ENCODE measurements at regions not wholly inside any gene's neighbourhood (a gene's known extent, or its start where the extent isn't known, plus 50 kb on each side); places are given as distances from the start of the nearest gene placed in this dataset.

GRCh38 chr12:108440736-108441135 lies 74.3 kb upstream of the FICD start:
- intact Hi-C loops (cut with DNase I), result no loop called here
- 55 to 63% methylated on average over 2 of the region's 2 CpGs for WGBS, 2 donors

GRCh38 chr12:108438667-108439066 lies 76.4 kb upstream of the FICD start:
- ATAC-seq, result no peak
- no peaks in the 10 kb centered on the region for H3K9me3 ChIP-seq
- no peak for DNase-seq
- TF ChIP-seq CTCF (IDR thresholded peaks at IDR 0.05), result no peak
- no peaks in the 10 kb centered on the region for H3K4me1 ChIP-seq
- no peak overlapping the region for H3K4me3 ChIP-seq
- WGBS, 2 donors, result 42 to 67% methylated on average over 1 of the region's 1 CpG
- H3K27me3 ChIP-seq, result peaks cover 0 to 3% (median 0%) of the 10 kb centered on the region in 4 donors
- no peak overlapping the region for H3K27ac ChIP-seq
- H3K36me3 ChIP-seq, result no peaks in the 10 kb centered on the region
- intact Hi-C loops (cut with DNase I), result no loop called here
- FAIRE-seq, result no peak

More at GRCh38 chr12:108440736-108441135, 74.3 kb upstream of the FICD start:
- H3K27me3 ChIP-seq, result peaks cover 0 to 3% (median 0%) of the 10 kb centered on the region in 4 donors
- FAIRE-seq (no peak), DNase-seq (no peak), ATAC-seq (no peak)
- H3K4me1 ChIP-seq, result no peaks in the 10 kb centered on the region
- no peaks in the 10 kb centered on the region for H3K36me3 ChIP-seq
- no peak for TF ChIP-seq CTCF (IDR thresholded peaks at IDR 0.05)
- no peak overlapping the region for H3K27ac ChIP-seq
- H3K9me3 ChIP-seq, result no peaks in the 10 kb centered on the region
- H3K4me3 ChIP-seq, result no peak overlapping the region

DNA sequence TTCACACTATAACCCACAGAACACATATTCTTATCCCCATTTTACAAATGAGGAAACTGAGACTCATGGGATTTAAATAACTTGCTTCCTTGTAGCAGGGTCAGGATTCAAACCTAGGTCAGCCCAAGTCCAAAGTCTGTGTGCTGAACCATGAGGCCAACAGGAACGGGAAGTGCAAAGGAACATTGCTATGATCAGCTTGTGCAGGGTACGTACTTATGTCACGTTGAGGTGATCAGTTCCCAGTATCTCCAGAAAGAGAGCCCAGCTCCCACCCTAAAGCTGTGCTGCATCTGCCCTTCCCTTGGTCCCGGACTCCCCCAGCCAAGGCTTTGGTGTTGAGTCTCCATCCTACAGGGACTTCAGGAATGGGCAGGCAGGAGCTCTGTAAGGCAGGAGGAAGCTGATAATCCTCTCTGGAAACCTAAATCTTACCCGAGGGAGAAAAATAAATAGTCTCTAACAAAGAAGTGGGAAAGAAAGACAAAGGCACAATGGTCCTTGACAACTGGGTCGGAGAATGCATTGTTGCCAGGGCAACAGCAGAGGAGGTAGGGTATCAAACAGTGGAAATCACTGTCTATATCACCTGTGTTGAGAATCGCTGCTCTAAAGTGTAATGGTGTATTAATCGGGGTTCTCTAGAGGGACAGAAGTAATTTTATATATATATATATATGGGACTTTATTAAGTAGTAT lies 82.5 kb upstream of the FICD start:
- intact Hi-C loops (cut with DNase I), result no loop called here
- no peaks in the 10 kb centered on the region for H3K9me3 ChIP-seq

DNA sequence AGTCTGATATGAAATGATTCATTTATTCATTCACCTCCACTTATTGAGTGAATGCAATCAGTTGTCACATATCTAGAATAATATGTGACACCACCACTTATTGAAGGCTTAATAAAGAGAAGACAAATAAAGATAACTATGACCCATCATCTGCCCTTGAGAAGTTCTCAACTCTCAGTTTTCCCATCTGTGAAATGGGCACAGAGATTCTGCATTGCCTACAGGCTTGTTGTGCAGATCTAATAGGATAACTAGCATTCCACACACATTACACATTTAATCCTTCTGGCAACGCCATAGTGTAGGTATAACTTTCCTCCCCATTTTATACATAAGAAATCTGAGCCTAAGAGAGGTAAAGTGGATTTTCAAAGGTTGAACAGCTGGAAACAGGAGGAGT lies 84.2 kb upstream of the FICD start:
- TF ChIP-seq CTCF (IDR thresholded peaks at IDR 0.05), result no peak
- no peak for FAIRE-seq
- no peak for ATAC-seq
- DNase-seq, result no peak
- H3K36me3 ChIP-seq, result no peaks in the 10 kb centered on the region
- H3K4me1 ChIP-seq, result no peaks in the 10 kb centered on the region
- no peaks in the 10 kb centered on the region for H3K27me3 ChIP-seq
- no peak overlapping the region for H3K27ac ChIP-seq
- H3K4me3 ChIP-seq, result no peak overlapping the region
- H3K9me3 ChIP-seq, result no peaks in the 10 kb centered on the region
- WGBS, 2 donors, result 38 to 65% methylated on average over 1 of the region's 1 CpG
- intact Hi-C loops (cut with DNase I), result no loop called here

More for the DNA sequence above, 82.5 kb upstream of the FICD start:
- Histone ChIP-seq H3K27ac (no peak overlapping the region), H3K27me3 (no peaks in the 10 kb centered on the region), H3K36me3 (no peaks in the 10 kb centered on the region), H3K4me1 (no peaks in the 10 kb centered on the region), H3K4me3 (no peak overlapping the region)
- ATAC-seq, result no peak
- 60 to 68% methylated on average over 8 of the region's 8 CpGs for WGBS, 2 donors
- no peak for DNase-seq
- FAIRE-seq, result no peak
- TF ChIP-seq CTCF (IDR thresholded peaks at IDR 0.05), result no peak

DNA sequence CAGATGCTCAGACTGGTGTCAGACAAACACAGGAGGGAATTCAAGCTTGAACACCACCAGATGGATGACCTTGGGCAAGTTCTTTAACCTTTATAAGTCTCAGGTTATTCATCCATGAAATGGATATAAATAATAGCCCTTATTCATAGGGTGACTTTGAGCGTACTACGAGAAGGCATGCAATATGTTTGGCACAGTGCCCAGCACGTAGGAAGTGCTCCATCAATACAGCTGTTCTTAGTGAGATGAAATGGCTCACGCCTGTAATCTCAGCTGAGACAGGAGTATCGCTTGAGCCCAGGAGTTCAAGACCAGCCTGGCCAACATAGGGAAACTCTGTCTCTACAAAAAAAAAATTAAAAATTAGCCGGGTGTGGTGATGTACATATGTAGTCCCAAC lies 84.8 kb upstream of the FICD start:
- H3K27ac ChIP-seq, result no peak overlapping the region
- no peak for ATAC-seq
- no peak for TF ChIP-seq CTCF (IDR thresholded peaks at IDR 0.05)
- DNase-seq, result no peak
- no peaks in the 10 kb centered on the region for H3K27me3 ChIP-seq
- H3K4me3 ChIP-seq, result no peak overlapping the region
- no peaks in the 10 kb centered on the region for H3K36me3 ChIP-seq
- no peak for FAIRE-seq
- intact Hi-C loops (cut with DNase I), result no loop called here
- H3K9me3 ChIP-seq, result no peaks in the 10 kb centered on the region
- H3K4me1 ChIP-seq, result no peaks in the 10 kb centered on the region
- 33 to 36% methylated on average over 6 of the region's 6 CpGs for WGBS, 2 donors

Data from pancreas (tissue), 10 donors.